ENCODE measurements at regions not wholly inside any gene's neighbourhood (a gene's known extent, or its start where the extent isn't known, plus 50 kb on each side); places are given as distances from the start of the nearest gene placed in this dataset.

DNA sequence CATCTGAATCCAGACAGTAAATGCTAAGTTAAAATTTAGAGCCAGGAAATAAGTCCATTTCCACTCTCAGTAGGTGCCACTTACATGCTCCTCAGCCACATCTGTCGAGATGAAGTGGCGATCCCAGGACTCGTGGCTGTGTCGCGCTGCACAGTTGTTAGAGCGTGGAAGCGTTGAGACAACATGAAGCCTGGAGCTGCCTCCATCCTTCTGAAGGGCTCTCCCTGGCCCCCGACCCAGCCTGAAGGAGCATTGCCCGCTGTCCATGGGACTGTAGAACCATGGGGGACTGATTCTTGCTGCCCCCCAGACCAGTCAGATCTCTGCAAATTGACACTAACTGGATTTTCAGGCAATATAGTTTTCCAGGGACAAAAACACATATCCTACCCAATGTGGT, 58.9 kb downstream of the IRX1 start:
- H3K36me3 ChIP-seq (ENCODE audit: control insufficient read depth, low read depth, low read length), result no peaks in the 10 kb centered on the region
- no peaks in the 10 kb centered on the region for H3K9me3 ChIP-seq (ENCODE audit: control insufficient read depth, low read depth, low read length)
- no peaks in the 10 kb centered on the region for H3K27me3 ChIP-seq (ENCODE audit: control insufficient read depth, insufficient read depth, low read length)

GRCh38 chr5:3656803-3657202, 61.2 kb downstream of the IRX1 start:
- no peaks in the 10 kb centered on the region for H3K27me3 ChIP-seq (ENCODE audit: control insufficient read depth, insufficient read depth, low read length)
- H3K27ac ChIP-seq (ENCODE audit: low read length), result no peak overlapping the region

More for the DNA sequence above, 58.9 kb downstream of the IRX1 start:
- no peak overlapping the region for H3K4me3 ChIP-seq (ENCODE audit: low read length)
- no peak overlapping the region for H3K27ac ChIP-seq (ENCODE audit: low read length)
- no peaks in the 10 kb centered on the region for H3K4me1 ChIP-seq (ENCODE audit: control insufficient read depth, low read depth, low read length)
- H3K9ac ChIP-seq (ENCODE audit: low read length), result no peak overlapping the region

GRCh38 chr5:3657364-3658022, 61.9 kb downstream of the IRX1 start:
- Histone ChIP-seq H3K9me3 (ENCODE audit: control insufficient read depth, low read depth, low read length) (no peaks in the 10 kb centered on the region), H3K27me3 (ENCODE audit: control insufficient read depth, insufficient read depth, low read length) (no peaks in the 10 kb centered on the region), H3K27ac (ENCODE audit: low read length) (no peak overlapping the region), H3K4me3 (ENCODE audit: low read length) (no peak overlapping the region), H3K36me3 (ENCODE audit: control insufficient read depth, low read depth, low read length) (no peaks in the 10 kb centered on the region), H3K4me1 (ENCODE audit: control insufficient read depth, low read depth, low read length) (no peaks in the 10 kb centered on the region), H3K9ac (ENCODE audit: low read length) (no peak overlapping the region)

More at GRCh38 chr5:3656803-3657202, 61.2 kb downstream of the IRX1 start:
- no peak overlapping the region for H3K4me3 ChIP-seq (ENCODE audit: low read length)
- H3K9me3 ChIP-seq (ENCODE audit: control insufficient read depth, low read depth, low read length), result no peaks in the 10 kb centered on the region
- no peak overlapping the region for H3K9ac ChIP-seq (ENCODE audit: low read length)
- H3K36me3 ChIP-seq (ENCODE audit: control insufficient read depth, low read depth, low read length), result no peaks in the 10 kb centered on the region
- H3K4me1 ChIP-seq (ENCODE audit: control insufficient read depth, low read depth, low read length), result no peaks in the 10 kb centered on the region

GRCh38 chr5:3658929-3659328, 63.3 kb downstream of the IRX1 start:
- H3K4me1 ChIP-seq (ENCODE audit: control insufficient read depth, low read depth, low read length), result no peaks in the 10 kb centered on the region
- no peak overlapping the region for H3K27ac ChIP-seq (ENCODE audit: low read length)
- no peaks in the 10 kb centered on the region for H3K36me3 ChIP-seq (ENCODE audit: control insufficient read depth, low read depth, low read length)
- no peaks in the 10 kb centered on the region for H3K27me3 ChIP-seq (ENCODE audit: control insufficient read depth, insufficient read depth, low read length)
- H3K9ac ChIP-seq (ENCODE audit: low read length), result no peak overlapping the region
- no peaks in the 10 kb centered on the region for H3K9me3 ChIP-seq (ENCODE audit: control insufficient read depth, low read depth, low read length)
- no peak overlapping the region for H3K4me3 ChIP-seq (ENCODE audit: low read length)

DNA sequence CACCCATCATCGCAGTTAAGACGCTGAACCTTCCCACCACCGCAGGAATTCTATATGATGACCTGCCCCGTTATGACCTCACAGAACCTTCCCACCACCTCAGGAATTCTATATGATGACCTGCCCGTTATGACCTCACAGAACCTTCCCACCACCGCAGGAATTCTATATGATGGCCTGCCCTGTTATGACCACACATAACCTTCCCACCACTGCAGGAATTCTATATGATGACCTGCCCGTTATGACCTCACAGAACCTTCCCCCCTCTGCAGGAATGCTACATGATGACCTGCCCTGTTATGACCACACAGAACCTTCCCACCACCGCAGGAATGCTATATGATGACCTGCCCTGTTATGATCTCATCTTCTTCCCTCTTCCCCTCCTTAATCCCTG, 64.3 kb downstream of the IRX1 start:
- Histone ChIP-seq H3K36me3 (ENCODE audit: control insufficient read depth, low read depth, low read length) (no peaks in the 10 kb centered on the region), H3K9ac (ENCODE audit: low read length) (no peak overlapping the region), H3K9me3 (ENCODE audit: control insufficient read depth, low read depth, low read length) (no peaks in the 10 kb centered on the region), H3K4me1 (ENCODE audit: control insufficient read depth, low read depth, low read length) (no peaks in the 10 kb centered on the region), H3K4me3 (ENCODE audit: low read length) (no peak overlapping the region), H3K27me3 (ENCODE audit: control insufficient read depth, insufficient read depth, low read length) (no peaks in the 10 kb centered on the region), H3K27ac (ENCODE audit: low read length) (no peak overlapping the region)

- H3K9ac ChIP-seq (ENCODE audit: low read length), result no peak overlapping the region
- no peaks in the 10 kb centered on the region for H3K4me1 ChIP-seq (ENCODE audit: control insufficient read depth, low read depth, low read length)
- H3K36me3 ChIP-seq (ENCODE audit: control insufficient read depth, low read depth, low read length), result no peaks in the 10 kb centered on the region
- H3K27me3 ChIP-seq (ENCODE audit: control insufficient read depth, insufficient read depth, low read length), result no peaks in the 10 kb centered on the region
- H3K4me3 ChIP-seq (ENCODE audit: low read length), result no peak overlapping the region
- no peaks in the 10 kb centered on the region for H3K9me3 ChIP-seq (ENCODE audit: control insufficient read depth, low read depth, low read length)
- no peak overlapping the region for H3K27ac ChIP-seq (ENCODE audit: low read length)
These were observed 65.0 kb downstream of the IRX1 start for GRCh38 chr5:3660630-3661029.

GRCh38 chr5:3661755-3662296, 66.2 kb downstream of the IRX1 start:
- Histone ChIP-seq H3K27me3 (ENCODE audit: control insufficient read depth, insufficient read depth, low read length) (no peaks in the 10 kb centered on the region), H3K4me1 (ENCODE audit: control insufficient read depth, low read depth, low read length) (no peaks in the 10 kb centered on the region), H3K27ac (ENCODE audit: low read length) (no peak overlapping the region), H3K9ac (ENCODE audit: low read length) (no peak overlapping the region), H3K4me3 (ENCODE audit: low read length) (no peak overlapping the region), H3K36me3 (ENCODE audit: control insufficient read depth, low read depth, low read length) (no peaks in the 10 kb centered on the region), H3K9me3 (ENCODE audit: control insufficient read depth, low read depth, low read length) (no peaks in the 10 kb centered on the region)

DNA sequence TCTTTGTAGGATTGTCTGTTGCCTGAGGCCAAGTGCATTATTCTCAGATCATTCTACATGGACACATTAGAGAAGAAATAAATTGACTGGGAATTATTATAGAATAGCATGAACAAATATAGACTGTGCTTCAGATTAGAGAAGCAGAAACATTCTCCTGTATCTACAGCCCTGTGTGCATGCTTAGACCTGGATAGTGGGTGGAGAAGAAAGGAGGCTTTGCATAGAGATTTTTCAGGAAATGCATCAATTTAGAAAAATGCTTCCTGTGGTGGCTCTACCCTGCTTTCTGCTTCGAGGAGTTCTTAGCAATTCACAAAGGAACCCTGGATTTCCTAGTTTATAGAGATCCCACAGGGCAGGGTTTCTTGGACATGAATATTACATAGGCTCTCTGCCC, 66.7 kb downstream of the IRX1 start:
- Histone ChIP-seq H3K27ac (ENCODE audit: low read length) (no peak overlapping the region), H3K9ac (ENCODE audit: low read length) (no peak overlapping the region), H3K9me3 (ENCODE audit: control insufficient read depth, low read depth, low read length) (no peaks in the 10 kb centered on the region), H3K27me3 (ENCODE audit: control insufficient read depth, insufficient read depth, low read length) (no peaks in the 10 kb centered on the region), H3K36me3 (ENCODE audit: control insufficient read depth, low read depth, low read length) (no peaks in the 10 kb centered on the region), H3K4me3 (ENCODE audit: low read length) (no peak overlapping the region), H3K4me1 (ENCODE audit: control insufficient read depth, low read depth, low read length) (no peaks in the 10 kb centered on the region)

DNA sequence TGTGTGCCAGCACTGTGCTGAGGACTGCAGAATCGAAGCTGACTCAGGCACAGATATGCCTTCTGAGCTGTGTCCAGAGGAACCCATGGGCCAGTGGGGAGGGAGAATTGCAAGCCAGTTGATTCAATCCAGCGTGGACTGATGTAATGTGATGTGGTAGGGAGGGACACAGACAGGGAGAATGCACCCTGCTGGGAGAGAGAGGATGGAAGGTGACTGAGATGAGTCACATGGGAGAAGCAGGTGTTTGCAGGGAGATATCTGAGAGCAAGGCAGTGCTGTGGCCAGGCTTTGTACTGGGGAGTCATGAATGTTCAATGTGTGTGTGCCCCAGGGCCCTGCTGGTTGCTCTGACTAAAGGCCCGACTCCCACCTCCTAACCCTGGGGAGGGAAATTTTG, 75.7 kb downstream of the IRX1 start:
- no peak overlapping the region for H3K27ac ChIP-seq (ENCODE audit: low read length)
- no peaks in the 10 kb centered on the region for H3K9me3 ChIP-seq (ENCODE audit: control insufficient read depth, low read depth, low read length)
- no peak overlapping the region for H3K9ac ChIP-seq (ENCODE audit: low read length)
- no peak overlapping the region for H3K4me3 ChIP-seq (ENCODE audit: low read length)
- peaks cover 4% of the 10 kb centered on the region for H3K4me1 ChIP-seq (ENCODE audit: control insufficient read depth, low read depth, low read length)
- no peaks in the 10 kb centered on the region for H3K36me3 ChIP-seq (ENCODE audit: control insufficient read depth, low read depth, low read length)
- H3K27me3 ChIP-seq (ENCODE audit: control insufficient read depth, insufficient read depth, low read length), result no peaks in the 10 kb centered on the region

GRCh38 chr5:3678801-3679200, 83.2 kb downstream of the IRX1 start:
- H3K4me3 ChIP-seq (ENCODE audit: low read length), result no peak overlapping the region
- H3K4me1 ChIP-seq (ENCODE audit: control insufficient read depth, low read depth, low read length), result peaks cover 5% of the 10 kb centered on the region
- H3K9ac ChIP-seq (ENCODE audit: low read length), result no peak overlapping the region
- H3K36me3 ChIP-seq (ENCODE audit: control insufficient read depth, low read depth, low read length), result no peaks in the 10 kb centered on the region
- no peaks in the 10 kb centered on the region for H3K9me3 ChIP-seq (ENCODE audit: control insufficient read depth, low read depth, low read length)
- H3K27ac ChIP-seq (ENCODE audit: low read length), result no peak overlapping the region
- H3K27me3 ChIP-seq (ENCODE audit: control insufficient read depth, insufficient read depth, low read length), result no peaks in the 10 kb centered on the region

- no peaks in the 10 kb centered on the region for H3K27me3 ChIP-seq (ENCODE audit: control insufficient read depth, insufficient read depth, low read length)
- no peak overlapping the region for H3K4me3 ChIP-seq (ENCODE audit: low read length)
- H3K27ac ChIP-seq (ENCODE audit: low read length), result no peak overlapping the region
- peaks cover 8% of the 10 kb centered on the region for H3K4me1 ChIP-seq (ENCODE audit: control insufficient read depth, low read depth, low read length)
- H3K36me3 ChIP-seq (ENCODE audit: control insufficient read depth, low read depth, low read length), result no peaks in the 10 kb centered on the region
- H3K9ac ChIP-seq (ENCODE audit: low read length), result no peak overlapping the region
- no peaks in the 10 kb centered on the region for H3K9me3 ChIP-seq (ENCODE audit: control insufficient read depth, low read depth, low read length)
These were observed 85.2 kb downstream of the IRX1 start for GRCh38 chr5:3680821-3681220.

GRCh38 chr5:3684118-3684517, 88.5 kb downstream of the IRX1 start:
- H3K27me3 ChIP-seq (ENCODE audit: control insufficient read depth, insufficient read depth, low read length), result no peaks in the 10 kb centered on the region
- no peak overlapping the region for H3K4me3 ChIP-seq (ENCODE audit: low read length)
- H3K36me3 ChIP-seq (ENCODE audit: control insufficient read depth, low read depth, low read length), result no peaks in the 10 kb centered on the region
- no peaks in the 10 kb centered on the region for H3K9me3 ChIP-seq (ENCODE audit: control insufficient read depth, low read depth, low read length)
- H3K9ac ChIP-seq (ENCODE audit: low read length), result no peak overlapping the region
- H3K4me1 ChIP-seq (ENCODE audit: control insufficient read depth, low read depth, low read length), result peaks cover 9% of the 10 kb centered on the region
- H3K27ac ChIP-seq (ENCODE audit: low read length), result no peak overlapping the region
